ENCODE measurements at regions not wholly inside any gene's neighbourhood (a gene's known extent, or its start where the extent isn't known, plus 50 kb on each side); places are given as distances from the start of the nearest gene placed in this dataset.

DNA sequence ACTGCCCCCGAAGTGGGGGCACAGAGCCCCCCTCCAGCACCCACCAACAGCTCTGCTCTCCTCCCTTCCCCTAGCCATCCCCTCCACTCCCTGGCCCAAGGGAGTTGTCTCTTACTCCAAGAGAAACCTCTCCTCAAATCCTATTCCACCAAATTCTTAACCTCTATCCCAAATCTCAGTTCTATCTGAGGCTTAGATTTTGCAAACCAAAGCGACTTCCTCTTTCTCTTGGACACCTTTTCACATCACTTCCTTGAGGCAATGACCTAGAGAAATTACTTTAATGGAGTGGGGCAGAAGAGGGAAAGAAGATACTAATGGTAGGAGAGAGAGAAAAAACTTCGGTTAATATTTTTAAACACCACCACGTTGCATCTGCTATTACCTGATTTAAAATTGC is 167.2 kb downstream of the SS18 start:
- TF ChIP-seq POLR2A (IDR thresholded peaks at IDR 0.05; ENCODE audit: low read length) (no peak), GATA1 (IDR thresholded peaks at IDR 0.05; ENCODE audit: low read depth, low read length) (no peak)
